ENCODE measurements at regions not wholly inside any gene's neighbourhood (a gene's known extent, or its start where the extent isn't known, plus 50 kb on each side); places are given as distances from the start of the nearest gene placed in this dataset.

- no peak for DNase-seq (ENCODE audit: low spot score)
- Histone ChIP-seq H3K27ac (ENCODE audit: low read depth in 1 of 2, low read length in 2 of 2) (peak overlapping the region in 1 of 2 donors; percentile 28), H3K36me3 (ENCODE audit: control insufficient read depth in 4 of 4, insufficient read depth in 3 of 4, low read depth in 1 of 4, low read length in 3 of 4) (no peaks in the 10 kb centered on the region), H3K27me3 (ENCODE audit: control insufficient read depth in 4 of 4, insufficient read depth in 4 of 4, low read length in 3 of 4) (no peaks in the 10 kb centered on the region), H3K4me3 (ENCODE audit: low read depth in 1 of 3, low read length in 3 of 3) (no peak overlapping the region), H3K4me1 (ENCODE audit: control insufficient read depth in 4 of 4, insufficient read depth in 4 of 4, low read length in 3 of 4) (peaks cover 0 to 15% (median 11%) of the 10 kb centered on the region in 4 donors), H3K9ac (ENCODE audit: low read depth in 1 of 2, low read length in 2 of 2) (no peak overlapping the region), H3K9me3 (ENCODE audit: control insufficient read depth in 4 of 4, low read length in 3 of 4) (no peaks in the 10 kb centered on the region)
- TF ChIP-seq NR2F2 (IDR thresholded peaks at IDR 0.05) (no peak), REST (IDR thresholded peaks at IDR 0.05) (peak; percentile 56), CTCF (IDR thresholded peaks at IDR 0.05; ENCODE audit: low read depth, low read length, missing input control) (no peak), JUND (IDR thresholded peaks at IDR 0.05) (peak in 1 of 2 donors; percentile 21), RAD21 (IDR thresholded peaks at IDR 0.05) (peak; percentile 26 to 51), EGR1 (IDR thresholded peaks at IDR 0.05; ENCODE audit: low read depth in 2 of 2) (no peak), TAF1 (conservative IDR thresholded peaks at IDR 0.05) (no peak), HNF4A (conservative IDR thresholded peaks at IDR 0.05) (peak; percentile 84 to 85), MAX (IDR thresholded peaks at IDR 0.05) (no peak), YY1 (IDR thresholded peaks at IDR 0.05) (peak; percentile 37), FOXA1 (IDR thresholded peaks at IDR 0.05) (peak; percentile 90), RXRA (IDR thresholded peaks at IDR 0.05) (peak; percentile 23 to 49), HNF4G (IDR thresholded peaks at IDR 0.05) (peak; percentile 51), GABPA (IDR thresholded peaks at IDR 0.05 in 1 of 2, conservative IDR thresholded peaks at IDR 0.05 in 1 of 2) (no peak), ZBTB33 (IDR thresholded peaks at IDR 0.05) (no peak), ATF3 (IDR thresholded peaks at IDR 0.05) (no peak), SP1 (IDR thresholded peaks at IDR 0.05) (peak; percentile 76), FOXA2 (IDR thresholded peaks at IDR 0.05) (peak; percentile 92)
- WGBS: 37% methylated on average over 2 of the region's 2 CpGs
Measured at GRCh38 chr7:80393786-80394185, 118.1 kb downstream of the GNAT3 start.

All from liver (tissue), 8 donors.